A549 (cell line): ENCODE measurements at regions not wholly inside any gene's neighbourhood (a gene's known extent, or its start where the extent isn't known, plus 50 kb on each side); places are given as distances from the start of the nearest gene placed in this dataset.

Experiments used
- CEBPB ChIP-seq, 2 experiments: fragments of >200 bp in 1 of 2; sonication (Bioruptor Twin) in 1 of 2; formaldehyde crosslinking in 1 of 2; IDR thresholded peaks; 2 replicates each; pipeline ENCODE4 v1.6.1; 2012 to 2016
- POLR2A ChIP-seq: IDR thresholded peaks from 2 replicates; pipeline ENCODE4 v1.6.1; 2012; ENCODE audit warnings: mild to moderate bottlenecking, low read length
- RCOR1 ChIP-seq: fragments of 150-350 bp; IDR thresholded peaks from 2 replicates; pipeline ENCODE4 v1.6.1; 2014; ENCODE audit warnings: antibody characterized with exemption, low read length, low read depth
- TF ChIP-seq, protein P1 (sequence below): fragments of >200 bp; sonication (Bioruptor Twin); formaldehyde crosslinking; IDR thresholded peaks from 3 replicates; pipeline ENCODE4 v1.5.1; 2016

DNA sequence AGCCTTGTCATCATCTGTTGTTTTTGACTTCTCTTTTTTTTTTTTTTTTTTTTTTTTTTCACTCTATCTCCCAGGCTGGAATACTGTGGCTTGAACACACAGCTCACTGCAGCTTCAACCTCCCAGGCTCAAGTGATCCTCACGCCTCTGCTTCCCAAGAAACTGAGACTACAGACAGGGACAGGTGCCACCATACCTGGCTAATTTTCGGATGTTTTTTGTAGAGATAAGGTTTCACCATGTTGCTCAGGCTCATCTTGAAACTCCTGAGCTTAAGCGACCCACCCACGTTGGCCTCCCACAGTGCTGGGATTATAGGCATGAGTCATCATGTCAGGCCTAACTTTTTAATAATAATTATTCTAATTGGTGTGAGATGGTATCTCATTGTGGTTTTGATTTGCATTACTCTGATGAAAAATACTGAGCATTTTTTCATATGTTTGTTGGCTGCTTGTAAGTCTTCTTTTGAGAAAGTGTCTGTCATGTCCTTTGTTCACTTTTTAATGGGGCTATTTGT, 51.3 kb upstream of the OR9G4 start:
- TF ChIP-seq, protein P1, sequence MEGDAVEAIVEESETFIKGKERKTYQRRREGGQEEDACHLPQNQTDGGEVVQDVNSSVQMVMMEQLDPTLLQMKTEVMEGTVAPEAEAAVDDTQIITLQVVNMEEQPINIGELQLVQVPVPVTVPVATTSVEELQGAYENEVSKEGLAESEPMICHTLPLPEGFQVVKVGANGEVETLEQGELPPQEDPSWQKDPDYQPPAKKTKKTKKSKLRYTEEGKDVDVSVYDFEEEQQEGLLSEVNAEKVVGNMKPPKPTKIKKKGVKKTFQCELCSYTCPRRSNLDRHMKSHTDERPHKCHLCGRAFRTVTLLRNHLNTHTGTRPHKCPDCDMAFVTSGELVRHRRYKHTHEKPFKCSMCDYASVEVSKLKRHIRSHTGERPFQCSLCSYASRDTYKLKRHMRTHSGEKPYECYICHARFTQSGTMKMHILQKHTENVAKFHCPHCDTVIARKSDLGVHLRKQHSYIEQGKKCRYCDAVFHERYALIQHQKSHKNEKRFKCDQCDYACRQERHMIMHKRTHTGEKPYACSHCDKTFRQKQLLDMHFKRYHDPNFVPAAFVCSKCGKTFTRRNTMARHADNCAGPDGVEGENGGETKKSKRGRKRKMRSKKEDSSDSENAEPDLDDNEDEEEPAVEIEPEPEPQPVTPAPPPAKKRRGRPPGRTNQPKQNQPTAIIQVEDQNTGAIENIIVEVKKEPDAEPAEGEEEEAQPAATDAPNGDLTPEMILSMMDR: no peak
- TF ChIP-seq RCOR1 (no peak), CEBPB (IDR thresholded peaks at IDR 0.05) (no peak), POLR2A (no peak)
